ENCODE measurements at regions not wholly inside any gene's neighbourhood (a gene's known extent, or its start where the extent isn't known, plus 50 kb on each side); places are given as distances from the start of the nearest gene placed in this dataset.
"Not testable (repeated sequence)": the region's sequence is repeated elsewhere in the genome, so short reads cannot be mapped to it uniquely, and the experiment has no call there.

DNA sequence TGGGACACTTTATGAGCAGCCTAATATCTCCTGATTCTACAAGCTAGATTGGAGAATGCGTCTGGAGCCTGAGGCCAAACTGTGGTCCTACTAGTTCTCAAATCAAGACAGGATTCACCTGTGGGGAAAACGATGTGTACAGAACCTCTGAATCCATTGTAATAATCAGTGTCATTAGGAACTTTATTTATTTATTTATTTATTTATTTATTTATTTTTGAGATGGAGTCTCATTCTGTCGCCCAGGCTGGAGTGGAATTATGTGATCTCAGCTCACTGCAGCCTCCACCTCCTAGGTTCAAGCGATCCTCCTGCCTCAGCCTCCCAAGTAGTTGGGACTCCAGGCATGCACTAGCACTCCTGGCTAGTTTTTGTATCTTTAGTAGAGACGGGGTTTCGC lies 52.6 kb upstream of the KIF26B start:
- not testable (repeated sequence) for DNase-seq (ENCODE audit: low read depth)

DNA sequence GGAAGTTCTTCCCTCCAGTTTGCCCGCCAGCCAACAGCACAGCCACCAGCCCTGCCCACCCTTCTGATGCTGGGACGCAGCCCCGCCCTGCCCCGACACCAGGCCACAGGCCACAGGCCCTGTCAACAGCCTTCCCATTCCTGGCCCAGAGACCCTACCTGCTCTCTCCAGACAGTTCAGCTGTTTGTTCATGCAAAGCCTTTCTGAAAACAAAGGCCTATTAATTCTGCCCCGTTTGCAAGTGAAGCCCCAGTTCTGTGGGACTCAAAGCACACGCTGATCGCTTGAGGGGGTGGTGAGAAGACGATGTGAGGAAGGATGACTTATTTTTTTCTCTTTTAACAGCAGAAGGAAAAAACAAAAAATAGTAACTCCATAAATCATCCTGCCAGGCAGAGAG lies 55.4 kb upstream of the KIF26B start:
- no peak for DNase-seq (ENCODE audit: low read depth)

DNA sequence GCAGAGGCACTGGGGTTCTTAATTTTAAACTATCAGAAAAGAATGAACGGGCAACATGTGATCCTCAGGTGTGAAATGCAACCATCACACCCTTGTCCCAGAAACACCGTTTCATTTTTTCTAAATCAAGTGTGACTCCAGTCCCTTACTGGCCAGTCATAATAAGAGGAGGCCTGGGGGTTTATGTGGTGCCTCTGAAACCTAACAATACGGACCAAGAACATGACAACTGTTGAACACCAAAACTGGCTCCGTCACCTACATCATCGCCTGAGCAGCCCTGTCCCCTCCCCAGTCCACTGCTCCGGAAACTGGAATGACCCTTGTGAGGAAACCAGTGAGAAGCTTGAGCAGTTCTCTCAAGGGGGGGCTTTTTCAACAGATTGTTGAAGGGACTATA lies 55.9 kb upstream of the KIF26B start:
- no peak for DNase-seq (ENCODE audit: low read depth)

DNA sequence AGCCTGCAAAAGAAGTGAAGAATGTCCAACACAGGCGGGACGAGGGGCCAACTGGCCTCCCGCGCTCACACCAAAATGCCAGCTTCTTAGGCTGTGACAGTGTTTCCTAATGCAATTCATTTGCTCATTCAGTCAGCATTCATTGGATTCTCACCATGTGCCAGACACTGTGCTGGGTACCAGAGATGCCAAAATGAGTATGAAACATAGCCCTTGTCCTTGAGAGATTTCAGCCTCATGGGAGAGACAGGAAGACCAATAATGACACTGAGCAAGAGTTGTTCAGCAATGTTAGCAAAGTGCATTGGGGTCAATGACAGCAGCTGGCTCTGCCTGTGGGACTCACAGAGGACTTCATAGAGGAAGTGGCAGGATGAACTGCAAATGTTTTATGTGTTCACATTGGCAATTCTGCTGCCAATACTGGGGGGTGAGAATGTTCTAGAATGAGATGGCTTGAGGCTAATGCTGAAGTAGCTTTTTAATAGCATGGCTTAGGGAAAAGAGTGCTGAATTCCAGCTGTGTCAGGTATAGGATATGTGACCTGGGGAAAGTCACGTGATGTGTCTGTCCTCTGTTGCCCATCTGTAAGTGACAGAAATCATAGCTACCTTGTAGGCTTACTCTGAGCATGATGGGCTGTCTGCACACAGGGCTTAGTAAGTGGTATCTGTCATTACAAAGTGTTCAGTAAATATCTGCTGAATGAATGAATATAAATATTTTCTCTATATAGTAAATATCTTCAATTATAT lies 58.3 kb upstream of the KIF26B start:
- DNase-seq (ENCODE audit: low read depth), result no peak

DNA sequence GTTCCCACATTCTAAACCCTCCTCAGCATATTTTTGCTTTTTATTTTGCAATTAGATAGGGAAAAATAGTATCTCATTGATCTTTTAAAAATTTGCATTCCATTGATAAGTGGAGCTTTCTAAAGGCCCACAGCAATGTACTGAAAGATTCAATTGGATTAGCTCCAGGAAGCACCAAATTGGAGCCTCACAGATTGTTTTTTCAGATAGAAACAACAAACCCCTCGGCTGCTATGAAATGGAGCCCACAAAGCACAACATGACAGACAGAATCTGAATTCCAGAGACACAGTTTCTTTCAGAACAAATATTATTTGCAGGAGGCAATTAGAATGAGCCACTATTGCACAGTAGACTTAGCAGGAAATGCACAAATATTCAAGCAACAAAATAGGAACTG lies 58.9 kb upstream of the KIF26B start:
- DNase-seq (ENCODE audit: low read depth), result no peak

DNA sequence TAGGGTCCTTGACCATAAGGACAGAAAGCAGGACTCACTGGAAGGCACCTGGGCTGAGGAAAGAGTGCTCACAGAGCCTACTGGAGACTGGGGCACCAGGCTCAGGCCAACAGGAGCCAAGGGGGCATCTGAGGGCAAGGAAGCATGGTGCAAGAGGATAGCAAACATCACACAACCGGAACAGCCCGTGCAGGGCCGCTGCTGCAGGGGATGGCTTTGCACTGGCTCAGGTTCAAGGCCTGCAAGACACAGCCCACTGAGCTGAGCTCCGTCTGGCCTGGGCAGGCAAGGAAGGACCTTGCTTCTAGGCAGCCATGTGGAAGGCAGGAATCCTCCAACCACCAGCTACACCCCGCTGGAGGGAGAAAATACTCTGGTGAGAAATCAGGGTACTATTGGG lies 59.8 kb upstream of the KIF26B start:
- no peak for DNase-seq (ENCODE audit: low read depth)

DNA sequence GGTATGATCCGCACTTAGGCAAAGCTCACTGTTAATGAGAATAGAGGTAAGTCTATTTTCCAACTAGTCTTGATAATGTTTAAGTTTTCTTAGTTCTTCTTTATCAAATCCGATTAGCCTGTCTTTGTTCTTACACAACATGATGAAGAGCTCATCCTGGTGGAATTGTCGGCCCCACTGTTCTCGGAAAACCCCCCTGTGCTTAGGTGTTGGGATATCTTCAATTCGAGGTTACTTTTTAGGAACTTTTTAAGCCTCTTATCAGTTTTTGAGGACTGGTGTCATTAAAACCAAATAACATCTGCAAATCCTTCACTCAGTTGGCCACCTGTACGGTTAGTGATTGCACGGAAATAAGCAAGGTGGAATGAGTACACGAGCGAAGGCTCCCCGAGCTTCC lies 60.7 kb upstream of the KIF26B start:
- DNase-seq (ENCODE audit: low read depth), result no peak

DNA sequence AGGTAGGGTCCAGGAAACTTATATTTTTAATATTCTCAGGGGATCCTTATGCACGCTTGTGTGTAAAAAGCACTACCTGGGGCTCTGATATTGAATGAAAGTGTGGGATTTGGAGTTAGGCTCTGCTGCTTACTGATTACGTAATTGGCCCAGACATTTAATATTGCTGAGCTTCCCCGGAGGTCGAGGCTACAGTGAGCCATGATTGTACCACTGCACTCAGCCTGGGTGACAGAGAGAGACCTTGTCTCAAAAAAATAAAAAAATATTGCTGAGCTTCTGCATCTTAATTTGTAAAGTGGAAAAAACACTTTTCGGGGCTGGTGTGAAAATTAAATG lies 62.2 kb upstream of the KIF26B start:
- DNase-seq (ENCODE audit: low read depth), result no peak

DNA sequence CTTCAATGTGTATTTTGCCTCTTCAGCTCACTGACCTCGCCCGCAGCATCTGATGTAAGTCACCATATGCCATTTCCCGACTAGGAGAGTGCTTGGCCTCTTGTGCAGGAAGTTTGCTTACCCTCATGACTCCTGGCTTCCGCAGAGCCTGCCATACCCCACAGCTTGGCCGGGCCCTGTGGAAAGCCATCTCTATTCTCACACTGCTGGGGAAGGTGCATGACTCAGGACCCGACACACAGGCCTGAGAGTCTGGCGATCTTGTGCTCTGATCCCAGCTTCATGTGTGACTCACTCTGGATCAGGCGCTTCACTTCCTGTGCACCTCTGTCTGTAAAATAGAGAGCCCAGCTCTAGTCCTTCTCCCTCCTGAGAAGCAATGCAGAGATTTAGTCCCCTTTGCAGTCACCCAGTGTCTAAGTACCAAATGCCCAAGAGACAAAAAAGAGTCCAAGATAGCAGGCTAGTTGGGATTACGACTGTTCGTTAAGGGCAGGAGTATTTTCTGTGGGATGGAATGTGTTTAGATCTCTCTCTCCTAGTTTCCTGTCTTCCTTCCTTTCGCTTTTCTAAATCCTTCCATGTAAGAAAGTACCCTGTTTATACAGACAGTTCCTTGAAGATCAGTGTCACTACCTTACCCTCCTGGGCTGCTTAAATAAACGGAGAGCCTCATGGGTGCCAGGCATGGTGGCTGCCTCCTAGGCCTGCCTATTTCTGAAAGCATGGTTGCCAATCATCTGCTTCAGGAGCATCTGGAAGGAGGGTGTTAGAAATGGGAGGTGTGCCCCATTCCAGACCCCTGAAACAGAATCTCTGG lies 62.8 kb upstream of the KIF26B start:
- DNase-seq (ENCODE audit: low read depth), result peak; percentile 96

DNA sequence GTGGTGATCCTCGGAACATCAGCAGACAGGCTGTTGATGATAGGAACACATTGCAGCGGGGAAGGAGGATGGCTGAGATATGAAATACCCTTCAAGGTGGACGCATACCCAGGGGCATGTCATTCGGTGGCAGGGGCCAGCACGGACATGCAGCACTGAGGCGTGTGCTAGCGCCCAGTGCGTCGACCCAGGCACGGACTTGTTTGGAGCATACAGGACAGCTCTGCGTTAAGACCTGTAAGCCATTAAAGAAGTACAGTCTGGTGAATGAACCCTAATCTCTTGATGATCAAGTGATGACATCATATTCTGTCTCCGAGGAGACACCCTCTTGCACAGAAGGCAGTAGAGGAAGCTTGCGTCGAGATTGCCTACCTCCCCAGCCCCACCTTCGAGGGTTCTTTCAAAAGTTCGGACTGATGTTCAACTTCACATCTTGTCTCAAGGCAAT lies 63.6 kb upstream of the KIF26B start:
- DNase-seq (ENCODE audit: low read depth), result no peak

DNA sequence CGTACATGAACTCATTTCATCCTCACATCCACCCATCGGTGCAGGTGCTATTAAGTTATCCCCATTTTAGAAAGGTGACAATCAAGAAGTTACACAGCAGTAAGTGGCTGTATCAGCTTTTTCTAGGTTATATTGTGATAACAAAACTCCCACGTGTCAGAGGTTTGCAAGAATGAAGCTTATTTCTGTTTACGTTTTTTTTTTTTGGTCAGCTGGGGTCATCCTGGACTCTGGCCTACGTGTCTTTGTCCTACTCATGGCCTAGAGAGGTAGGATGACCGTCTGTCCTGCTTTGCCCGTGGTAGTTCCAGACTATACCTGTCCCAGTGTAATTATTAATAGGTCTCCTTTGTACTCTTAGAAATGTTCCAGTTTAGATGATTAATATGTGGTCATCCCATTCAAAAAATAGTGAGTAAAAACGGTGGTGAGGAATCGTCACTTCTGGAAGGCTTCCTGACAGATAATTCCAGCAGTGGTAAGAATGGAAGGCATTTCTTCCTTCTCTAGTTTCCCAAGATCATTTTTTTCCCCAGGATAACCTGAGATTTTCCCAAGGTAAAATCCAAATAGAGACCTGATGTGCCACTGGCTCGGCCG lies 64.2 kb upstream of the KIF26B start:
- no peak for DNase-seq (ENCODE audit: low read depth)

DNA sequence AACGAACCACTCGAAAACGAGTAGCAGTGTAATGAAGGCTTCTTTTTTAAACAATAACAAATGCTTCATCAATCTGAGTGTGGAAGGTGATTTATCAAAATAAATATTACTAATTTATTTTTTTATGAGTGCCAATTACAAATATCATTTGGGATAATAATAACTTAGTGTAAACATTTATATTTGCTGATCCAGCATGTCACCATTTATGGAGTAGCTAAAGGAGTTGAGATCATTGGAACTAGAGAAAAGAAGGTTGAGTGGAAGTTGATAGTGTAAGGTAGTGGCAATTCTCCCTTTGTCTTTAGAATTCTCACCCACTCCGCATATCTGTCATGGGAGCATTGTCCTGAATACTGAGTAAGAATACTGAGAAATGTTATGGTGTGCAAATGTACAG lies 67.1 kb upstream of the KIF26B start:
- no peak for DNase-seq (ENCODE audit: low read depth)

DNA sequence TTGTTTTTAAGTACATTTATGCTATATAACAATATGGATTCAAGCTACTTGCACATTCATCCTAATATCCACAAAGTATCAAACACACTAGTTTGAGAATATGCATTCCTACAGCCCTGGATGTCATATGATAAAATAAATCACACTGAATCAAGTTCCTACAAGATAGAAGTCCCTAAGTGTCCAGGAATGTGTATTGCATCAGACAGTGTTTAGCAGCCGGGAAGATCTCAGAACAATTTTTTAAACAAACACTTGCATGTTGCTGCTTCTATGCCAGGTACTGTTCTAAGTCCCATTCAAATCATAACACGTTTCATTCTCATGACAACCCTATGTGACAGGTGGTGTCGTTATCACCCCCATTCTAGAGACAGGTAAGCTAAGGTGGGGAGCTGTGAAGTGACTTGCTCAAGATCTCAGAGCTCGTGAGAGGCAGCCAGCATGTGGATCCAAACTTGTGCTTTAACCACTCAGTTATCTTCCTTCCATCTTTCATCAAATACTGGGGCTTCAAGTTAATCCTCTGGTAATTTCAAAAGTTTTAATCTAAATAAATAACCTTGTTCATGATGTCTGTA lies 68.3 kb upstream of the KIF26B start:
- DNase-seq (ENCODE audit: low read depth), result peak; percentile 22

DNA sequence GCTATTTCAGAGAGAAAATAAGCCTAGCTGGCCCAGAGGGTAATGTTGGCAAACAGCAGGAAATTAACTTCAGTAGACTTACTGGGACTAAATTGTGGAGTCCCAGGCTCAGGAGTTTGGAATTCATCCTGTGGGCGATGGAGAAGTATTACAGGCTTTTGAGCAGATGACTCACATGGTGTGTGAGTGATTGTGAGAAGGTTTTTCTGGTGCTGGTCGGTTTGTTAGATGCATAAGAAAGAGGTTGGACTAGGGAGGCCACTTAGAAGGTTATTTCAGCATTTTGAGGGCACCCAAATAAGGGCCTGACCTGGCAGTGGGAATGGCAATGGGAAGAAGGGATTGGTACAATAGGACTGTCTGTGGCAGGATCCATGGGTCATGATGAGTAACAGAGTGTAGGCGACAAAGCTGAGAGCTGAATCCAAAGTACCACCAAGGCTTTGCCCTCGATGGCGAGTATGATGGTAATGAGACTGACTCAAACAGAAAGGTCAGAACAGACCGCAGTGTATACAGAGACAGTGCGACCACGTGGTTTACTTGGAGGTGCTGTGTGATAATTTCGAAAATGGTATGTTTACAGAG lies 69.2 kb upstream of the KIF26B start:
- DNase-seq (ENCODE audit: low read depth), result peak; percentile 90

DNA sequence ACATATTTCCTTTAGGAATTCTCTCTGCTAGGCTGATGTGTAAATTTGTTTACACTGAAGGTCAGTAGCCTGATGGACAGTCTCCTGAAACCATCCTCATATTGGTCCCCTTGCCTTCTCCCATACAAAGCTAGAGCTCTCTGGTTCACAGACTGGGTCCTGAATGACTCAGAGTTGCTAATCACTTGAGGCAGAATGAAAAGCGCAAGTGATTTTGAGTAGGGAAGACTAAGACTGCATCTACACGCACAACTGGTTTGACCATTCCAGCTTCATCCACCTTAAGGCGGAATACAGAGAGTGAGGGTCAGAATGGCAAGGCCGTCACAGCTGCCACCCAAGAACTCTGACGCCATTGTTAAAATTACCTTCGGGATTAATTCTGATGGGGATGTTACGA lies 70.2 kb upstream of the KIF26B start:
- no peak for DNase-seq (ENCODE audit: low read depth)

DNA sequence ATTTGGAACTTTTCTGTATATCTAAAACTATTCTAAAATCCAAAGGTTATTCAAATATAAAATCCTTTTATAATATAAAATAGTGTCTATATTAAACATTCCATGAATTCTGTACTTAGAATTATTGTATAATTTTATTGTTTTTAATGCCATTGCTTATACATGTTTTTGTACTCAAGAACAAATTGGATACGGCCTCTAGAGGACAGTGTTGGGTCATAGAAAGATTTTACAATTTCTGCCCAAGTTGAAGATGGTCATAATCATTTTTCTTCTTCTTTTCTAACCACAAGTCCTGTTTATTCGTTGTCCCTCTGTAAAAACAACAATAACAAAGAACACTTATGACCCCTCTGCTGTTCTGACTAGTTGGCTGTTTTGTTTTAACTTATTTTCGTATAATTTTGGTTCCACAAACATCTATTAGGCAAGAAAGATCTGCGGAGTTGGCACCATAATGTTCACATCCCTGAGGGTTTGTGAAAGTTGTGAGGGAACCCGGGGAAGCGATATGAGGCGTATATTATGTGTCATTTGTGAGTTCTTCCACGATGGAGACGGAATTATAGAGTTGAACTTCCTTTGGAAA lies 75.7 kb upstream of the KIF26B start:
- peak; percentile 28 for DNase-seq (ENCODE audit: low read depth)

DNA sequence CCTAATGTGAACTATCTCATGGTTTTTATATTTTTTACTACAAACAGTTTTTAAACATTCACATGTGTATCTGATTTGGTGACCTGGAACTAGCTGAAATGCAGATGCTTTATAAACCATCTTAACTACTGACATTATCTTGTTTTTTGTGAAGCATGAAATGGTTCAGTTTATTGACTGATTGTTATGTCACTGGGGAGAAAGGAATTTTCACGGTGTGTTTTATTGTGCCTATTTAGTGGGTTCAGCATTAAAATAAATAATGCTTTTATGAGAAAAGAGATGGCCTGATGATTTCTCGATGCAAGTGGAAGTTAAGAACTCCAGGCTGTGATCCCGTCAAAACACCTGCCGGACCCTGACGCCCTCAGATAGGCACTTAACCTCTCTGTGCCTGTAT lies 79.9 kb upstream of the KIF26B start:
- DNase-seq (ENCODE audit: low read depth), result no peak

DNA sequence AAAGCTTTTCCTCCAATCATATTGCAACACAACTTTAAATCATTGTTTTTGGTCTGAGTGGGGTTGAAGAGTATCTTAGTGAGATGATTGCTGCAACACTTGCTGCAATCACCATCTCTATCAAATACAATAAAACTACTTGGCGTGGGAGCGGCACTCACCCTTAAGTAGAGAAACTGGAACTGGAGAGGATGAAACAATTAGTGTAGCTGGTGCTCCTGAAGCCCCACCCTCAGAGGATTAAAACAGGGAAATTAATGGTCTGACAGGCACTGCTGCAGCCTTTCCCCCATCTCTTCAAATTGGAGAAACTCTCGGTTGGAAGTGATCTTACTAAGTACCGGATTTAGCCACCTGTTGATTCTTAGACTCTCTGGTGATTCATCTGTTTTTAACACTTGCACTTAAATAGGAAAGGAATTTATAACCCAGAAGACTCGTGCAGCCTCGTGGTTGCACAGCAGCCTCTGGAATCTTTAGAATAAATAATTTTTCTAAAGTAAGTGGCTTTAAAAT lies 80.5 kb upstream of the KIF26B start:
- no peak for DNase-seq (ENCODE audit: low read depth)

DNA sequence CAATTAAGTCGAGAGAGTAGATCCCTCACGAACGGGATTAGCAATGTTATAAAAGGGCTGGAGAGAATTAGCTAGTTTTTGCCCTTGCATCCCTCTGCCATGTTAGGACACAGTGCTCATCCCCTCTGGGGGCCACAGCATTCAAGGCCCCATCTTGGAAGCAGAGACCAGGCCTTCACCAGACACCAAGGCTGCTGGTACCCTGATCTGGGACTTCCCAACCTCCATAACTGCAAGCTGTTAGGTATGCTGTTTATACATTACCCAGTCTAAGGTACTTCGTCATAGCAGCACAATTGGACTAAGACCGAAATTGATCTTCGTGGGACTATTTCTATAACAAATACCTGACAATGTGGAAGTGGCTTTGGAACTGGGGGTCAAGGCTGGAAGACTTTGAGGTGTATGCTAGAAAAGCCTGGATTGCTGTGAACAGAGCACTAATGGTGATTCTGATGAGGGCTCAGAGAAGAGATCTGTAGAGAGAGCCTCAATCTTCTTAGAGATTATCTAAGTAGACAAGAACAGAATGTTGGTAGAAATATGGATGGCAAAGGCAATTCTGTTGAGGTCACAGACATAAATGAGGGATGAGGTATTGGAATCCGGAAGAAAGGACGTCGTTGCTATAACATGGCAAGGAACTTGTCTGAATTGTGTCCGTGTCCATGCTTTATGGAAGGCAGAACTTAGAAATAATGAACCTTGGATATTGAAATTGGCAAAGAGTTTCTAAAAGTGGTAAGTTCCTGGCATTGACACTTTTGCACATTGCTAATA lies 83.8 kb upstream of the KIF26B start:
- DNase-seq (ENCODE audit: low read depth), result no peak

DNA sequence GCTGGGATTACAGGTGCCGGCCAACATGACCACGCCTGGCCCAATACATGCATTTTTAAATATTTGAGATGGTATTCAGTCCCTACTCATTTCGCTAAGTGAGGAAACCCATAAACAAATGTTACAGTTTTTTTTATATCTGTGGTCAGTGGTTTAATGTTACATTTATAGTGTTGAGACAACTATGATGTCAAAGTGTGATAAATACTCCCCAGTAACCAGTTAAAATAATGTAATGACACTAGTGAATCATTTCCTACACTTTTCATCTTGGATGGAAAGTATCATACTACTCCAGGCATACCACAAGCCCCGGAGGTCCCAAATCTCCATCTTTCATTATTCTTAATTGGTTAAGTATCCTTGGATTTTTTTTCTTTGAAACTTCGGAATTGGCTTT lies 87.5 kb upstream of the KIF26B start:
- DNase-seq (ENCODE audit: low read depth), result peak; percentile 21

DNA sequence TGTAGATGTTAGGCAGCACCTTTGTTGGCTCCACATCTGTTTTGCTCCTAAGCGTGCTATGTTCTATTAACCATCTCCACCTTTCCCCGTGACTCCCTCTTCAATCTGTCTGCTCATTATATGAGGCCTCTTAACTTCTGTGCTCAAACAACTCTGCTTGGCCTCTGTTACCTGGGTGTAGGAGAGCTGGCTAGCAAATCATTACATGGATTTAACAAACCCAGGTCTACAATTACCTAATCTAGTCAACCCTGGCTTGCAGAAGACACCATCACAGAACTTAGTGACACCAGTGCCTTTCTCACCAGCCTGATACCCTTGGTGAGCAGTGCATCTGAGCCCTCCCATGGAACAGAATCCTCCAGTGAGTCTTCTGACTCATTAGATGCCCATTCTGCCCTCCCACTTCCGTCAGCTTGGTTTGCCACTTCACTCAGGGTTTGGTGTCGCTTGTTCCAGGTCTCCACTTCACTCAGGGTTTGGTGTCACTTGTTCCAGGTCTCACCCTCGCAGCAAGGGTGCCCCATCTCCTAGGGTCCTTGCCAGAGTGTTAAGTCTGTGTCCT lies 92.0 kb upstream of the KIF26B start:
- DNase-seq (ENCODE audit: low read depth), result no peak
